ENCODE measurements at regions not wholly inside any gene's neighbourhood (a gene's known extent, or its start where the extent isn't known, plus 50 kb on each side); places are given as distances from the start of the nearest gene placed in this dataset.
"Not testable (repeated sequence)": the region's sequence is repeated elsewhere in the genome, so short reads cannot be mapped to it uniquely, and the experiment has no call there.

GRCh38 chr3:90180096-90180495 is 1072.7 kb downstream of the EPHA3 start:
- no peak for DNase-seq (ENCODE audit: low read depth in 1 of 2, low spot score in 1 of 2)
- no peak for TF ChIP-seq POLR2AphosphoS5 (IDR thresholded peaks at IDR 0.05; ENCODE audit: low read depth)
- TF ChIP-seq GABPA (IDR thresholded peaks at IDR 0.05; ENCODE audit: low read depth) = no peak
- no peak for TF ChIP-seq CTCF (IDR thresholded peaks at IDR 0.05; ENCODE audit: insufficient read depth, low read length)
- TF ChIP-seq SPI1 (IDR thresholded peaks at IDR 0.05; ENCODE audit: borderline replicate concordance, low read depth) = no peak
- TF ChIP-seq, protein P1, sequence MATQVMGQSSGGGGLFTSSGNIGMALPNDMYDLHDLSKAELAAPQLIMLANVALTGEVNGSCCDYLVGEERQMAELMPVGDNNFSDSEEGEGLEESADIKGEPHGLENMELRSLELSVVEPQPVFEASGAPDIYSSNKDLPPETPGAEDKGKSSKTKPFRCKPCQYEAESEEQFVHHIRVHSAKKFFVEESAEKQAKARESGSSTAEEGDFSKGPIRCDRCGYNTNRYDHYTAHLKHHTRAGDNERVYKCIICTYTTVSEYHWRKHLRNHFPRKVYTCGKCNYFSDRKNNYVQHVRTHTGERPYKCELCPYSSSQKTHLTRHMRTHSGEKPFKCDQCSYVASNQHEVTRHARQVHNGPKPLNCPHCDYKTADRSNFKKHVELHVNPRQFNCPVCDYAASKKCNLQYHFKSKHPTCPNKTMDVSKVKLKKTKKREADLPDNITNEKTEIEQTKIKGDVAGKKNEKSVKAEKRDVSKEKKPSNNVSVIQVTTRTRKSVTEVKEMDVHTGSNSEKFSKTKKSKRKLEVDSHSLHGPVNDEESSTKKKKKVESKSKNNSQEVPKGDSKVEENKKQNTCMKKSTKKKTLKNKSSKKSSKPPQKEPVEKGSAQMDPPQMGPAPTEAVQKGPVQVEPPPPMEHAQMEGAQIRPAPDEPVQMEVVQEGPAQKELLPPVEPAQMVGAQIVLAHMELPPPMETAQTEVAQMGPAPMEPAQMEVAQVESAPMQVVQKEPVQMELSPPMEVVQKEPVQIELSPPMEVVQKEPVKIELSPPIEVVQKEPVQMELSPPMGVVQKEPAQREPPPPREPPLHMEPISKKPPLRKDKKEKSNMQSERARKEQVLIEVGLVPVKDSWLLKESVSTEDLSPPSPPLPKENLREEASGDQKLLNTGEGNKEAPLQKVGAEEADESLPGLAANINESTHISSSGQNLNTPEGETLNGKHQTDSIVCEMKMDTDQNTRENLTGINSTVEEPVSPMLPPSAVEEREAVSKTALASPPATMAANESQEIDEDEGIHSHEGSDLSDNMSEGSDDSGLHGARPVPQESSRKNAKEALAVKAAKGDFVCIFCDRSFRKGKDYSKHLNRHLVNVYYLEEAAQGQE (IDR thresholded peaks at IDR 0.05; ENCODE audit: insufficient replicate concordance, low read depth) = no peak
- Histone ChIP-seq H3K27me3 (ENCODE audit: insufficient read depth, poor library complexity, severe bottlenecking) (no peaks in the 10 kb centered on the region), H3K4me3 (replicated peaks; ENCODE audit: insufficient read depth, low read length) (no peak overlapping the region), H3K27ac (replicated peaks) (no peak overlapping the region)

DNA sequence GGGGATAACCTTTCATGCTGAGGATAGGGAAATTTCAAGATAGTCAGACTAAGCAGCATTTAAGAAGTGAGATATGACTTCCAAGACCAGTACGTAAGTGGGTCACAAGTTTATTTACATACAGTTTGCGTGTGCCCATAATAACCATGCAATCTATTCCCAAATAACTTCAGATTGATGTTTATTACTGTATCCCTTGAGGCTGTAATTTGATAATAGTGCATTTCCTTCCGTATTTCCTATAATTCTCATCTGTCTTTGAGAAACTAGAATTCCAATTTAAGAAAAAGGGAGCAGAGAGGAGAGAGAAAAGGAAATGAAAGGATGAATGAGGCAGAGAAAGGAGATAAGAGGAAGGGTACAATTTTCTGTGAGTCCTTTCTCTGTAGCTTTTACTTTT is 1073.1 kb downstream of the EPHA3 start:
- H3K27me3 ChIP-seq (ENCODE audit: insufficient read depth, poor library complexity, severe bottlenecking) = no peaks in the 10 kb centered on the region
- TF ChIP-seq, protein P1 (IDR thresholded peaks at IDR 0.05; ENCODE audit: insufficient replicate concordance, low read depth) = no peak
- TF ChIP-seq GABPA (IDR thresholded peaks at IDR 0.05; ENCODE audit: low read depth) (no peak), CTCF (IDR thresholded peaks at IDR 0.05; ENCODE audit: insufficient read depth, low read length) (no peak), POLR2AphosphoS5 (IDR thresholded peaks at IDR 0.05; ENCODE audit: low read depth) (no peak), SPI1 (IDR thresholded peaks at IDR 0.05; ENCODE audit: borderline replicate concordance, low read depth) (no peak)
- no peak for DNase-seq (ENCODE audit: low read depth in 1 of 2, low spot score in 1 of 2)
- no peak overlapping the region for H3K4me3 ChIP-seq (replicated peaks; ENCODE audit: insufficient read depth, low read length)
- no peak overlapping the region for H3K27ac ChIP-seq (replicated peaks)

- H3K27me3 ChIP-seq (ENCODE audit: insufficient read depth, poor library complexity, severe bottlenecking); H3K27ac ChIP-seq (replicated peaks); H3K4me3 ChIP-seq (replicated peaks; ENCODE audit: insufficient read depth, low read length); DNase-seq (ENCODE audit: low read depth in 1 of 2, low spot score in 1 of 2): not testable (repeated sequence)
Observed at GRCh38 chr3:90182291-90182976, 1075.0 kb downstream of the EPHA3 start.

DNA sequence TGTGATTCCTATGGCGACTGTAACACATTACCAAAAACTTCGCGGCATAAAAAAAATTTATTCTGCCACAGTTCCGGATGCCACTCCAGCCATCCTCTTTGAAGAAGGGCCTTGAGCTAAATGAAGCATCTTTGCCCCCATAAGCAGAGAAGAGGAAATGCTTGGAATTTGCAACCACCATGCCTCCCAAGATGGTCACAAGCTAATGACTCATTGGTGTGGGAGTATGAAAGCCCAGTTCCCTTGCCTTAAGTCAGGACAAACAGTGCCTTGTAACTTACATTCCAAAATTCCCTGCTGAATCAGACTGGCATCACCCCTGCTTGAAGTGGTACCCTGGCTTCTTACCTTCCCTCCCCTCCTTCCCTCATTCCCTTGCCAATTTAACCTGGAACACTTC is 1077.4 kb downstream of the EPHA3 start:
- TF ChIP-seq CTCF (IDR thresholded peaks at IDR 0.05; ENCODE audit: insufficient read depth, low read length) = no peak
- TF ChIP-seq GABPA (IDR thresholded peaks at IDR 0.05; ENCODE audit: low read depth) = no peak
- no peak for TF ChIP-seq SPI1 (IDR thresholded peaks at IDR 0.05; ENCODE audit: borderline replicate concordance, low read depth)
- TF ChIP-seq, protein P1 (IDR thresholded peaks at IDR 0.05; ENCODE audit: insufficient replicate concordance, low read depth) = no peak
- TF ChIP-seq POLR2AphosphoS5 (IDR thresholded peaks at IDR 0.05; ENCODE audit: low read depth) = no peak
- Histone ChIP-seq H3K4me3 (replicated peaks; ENCODE audit: insufficient read depth, low read length) (no peak overlapping the region), H3K27ac (replicated peaks) (no peak overlapping the region)

GRCh38 chr3:90197383-90197782 is 1090.0 kb downstream of the EPHA3 start:
- not testable (repeated sequence) for H3K27ac ChIP-seq (replicated peaks); DNase-seq (ENCODE audit: low read depth in 1 of 2, low spot score in 1 of 2)

More for the DNA sequence above, 1077.4 kb downstream of the EPHA3 start:
- no peak for DNase-seq (ENCODE audit: low read depth in 1 of 2, low spot score in 1 of 2)
- H3K27me3 ChIP-seq (ENCODE audit: insufficient read depth, poor library complexity, severe bottlenecking) = no peaks in the 10 kb centered on the region

DNA sequence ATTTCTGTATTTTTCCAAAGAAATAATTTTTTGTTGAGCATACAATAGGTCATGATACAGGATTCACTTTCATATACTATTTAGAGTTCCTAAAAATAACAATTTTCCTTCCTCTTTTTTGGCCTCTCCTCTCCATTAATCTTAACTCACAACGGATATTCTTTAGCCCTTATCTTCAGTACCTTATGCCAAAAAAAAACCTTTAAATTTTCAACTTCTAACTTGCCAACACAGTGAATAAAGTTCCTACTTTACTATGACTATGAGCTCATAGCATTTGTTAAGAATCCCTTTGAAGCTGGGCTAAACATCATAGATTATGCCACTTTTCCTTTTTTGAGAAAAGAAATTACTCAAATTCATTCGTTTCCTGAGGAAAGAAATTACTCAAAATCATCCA is 1095.5 kb downstream of the EPHA3 start:
- not testable (repeated sequence) for H3K4me3 ChIP-seq (replicated peaks; ENCODE audit: insufficient read depth, low read length); DNase-seq (ENCODE audit: low read depth in 1 of 2, low spot score in 1 of 2); H3K27ac ChIP-seq (replicated peaks); H3K27me3 ChIP-seq (ENCODE audit: insufficient read depth, poor library complexity, severe bottlenecking)

More at GRCh38 chr3:90197383-90197782, 1090.0 kb downstream of the EPHA3 start:
- H3K4me3 ChIP-seq (replicated peaks; ENCODE audit: insufficient read depth, low read length); H3K27me3 ChIP-seq (ENCODE audit: insufficient read depth, poor library complexity, severe bottlenecking): not testable (repeated sequence)
